Stimulated activated CD8-positive, alpha-beta memory T cell treated with anti-CD3 and anti-CD28 coated beads, Interleukin-2, amount 100 ng/mL, for 48 hours (primary cell): ENCODE measurements at regions not wholly inside any gene's neighbourhood (a gene's known extent, or its start where the extent isn't known, plus 50 kb on each side); places are given as distances from the start of the nearest gene placed in this dataset.

ENCODE experiments used
- DNase-seq, 2 donors: peaks; one replicate each; pipeline ENCODE4 v3.0.0-alpha.2; 2020; ENCODE audit warnings: low read depth in 2 of 2

- no peak for DNase-seq
These were observed 497.8 kb upstream of the SEMA6A start for GRCh38 chr5:117072439-117072838.

- DNase-seq, result no peak
These were observed 491.2 kb upstream of the SEMA6A start for GRCh38 chr5:117065800-117066199.

GRCh38 chr5:117065161-117065560, 490.5 kb upstream of the SEMA6A start:
- no peak for DNase-seq

GRCh38 chr5:117060099-117060498, 485.5 kb upstream of the SEMA6A start:
- DNase-seq, result no peak

- DNase-seq, result no peak
These were observed 484.1 kb upstream of the SEMA6A start for GRCh38 chr5:117058740-117059139.

GRCh38 chr5:117055517-117055916, 480.9 kb upstream of the SEMA6A start:
- DNase-seq, result no peak

GRCh38 chr5:117054911-117055310, 480.3 kb upstream of the SEMA6A start:
- no peak for DNase-seq

GRCh38 chr5:117054141-117054540, 479.5 kb upstream of the SEMA6A start:
- no peak for DNase-seq

GRCh38 chr5:117041926-117042595, 467.4 kb upstream of the SEMA6A start:
- no peak for DNase-seq

GRCh38 chr5:117039035-117039434, 464.4 kb upstream of the SEMA6A start:
- no peak for DNase-seq

- no peak for DNase-seq
These were observed 452.8 kb upstream of the SEMA6A start for GRCh38 chr5:117027384-117027783.

- DNase-seq, result no peak
These were observed 446.4 kb upstream of the SEMA6A start for GRCh38 chr5:117020999-117021398.

- DNase-seq, result no peak
These were observed 438.8 kb upstream of the SEMA6A start for GRCh38 chr5:117013280-117013877.

- no peak for DNase-seq
These were observed 436.0 kb upstream of the SEMA6A start for GRCh38 chr5:117010574-117010973.

GRCh38 chr5:116998024-116998423, 423.4 kb upstream of the SEMA6A start:
- no peak for DNase-seq

- no peak for DNase-seq
These were observed 418.1 kb upstream of the SEMA6A start for GRCh38 chr5:116992681-116993080.

- no peak for DNase-seq
These were observed 415.4 kb upstream of the SEMA6A start for GRCh38 chr5:116989995-116990394.

GRCh38 chr5:116982035-116982434, 407.4 kb upstream of the SEMA6A start:
- DNase-seq, result no peak

GRCh38 chr5:116980581-116980980, 406.0 kb upstream of the SEMA6A start:
- DNase-seq, result no peak

GRCh38 chr5:116976767-116977166, 402.1 kb upstream of the SEMA6A start:
- no peak for DNase-seq

- no peak for DNase-seq
These were observed 396.5 kb upstream of the SEMA6A start for GRCh38 chr5:116971131-116971530.

GRCh38 chr5:116970318-116970717, 395.7 kb upstream of the SEMA6A start:
- no peak for DNase-seq

- DNase-seq, result no peak
These were observed 389.8 kb upstream of the SEMA6A start for GRCh38 chr5:116964438-116964837.

- DNase-seq, result no peak
These were observed 386.4 kb upstream of the SEMA6A start for GRCh38 chr5:116961021-116961420.
